Type B pancreatic cell (in vitro differentiated cells): ENCODE measurements at regions not wholly inside any gene's neighbourhood (a gene's known extent, or its start where the extent isn't known, plus 50 kb on each side); places are given as distances from the start of the nearest gene placed in this dataset.

ENCODE experiments used
- DNase-seq: peaks from one replicate; pipeline ENCODE4 v3.0.0; 2021; ENCODE audit warnings: mixed read lengths; ENCODE audit not compliant: unreplicated experiment; ENCODE audit errors: extremely low spot score
- H3K27ac Mint-ChIP-seq: 2 replicates; pipeline ENCODE4 v1.8.0; 2021; ENCODE audit warnings: mild to moderate bottlenecking, mixed read lengths
- H3K27me3 Mint-ChIP-seq: 2 replicates; pipeline ENCODE4 v1.8.0; 2021; ENCODE audit warnings: mixed read lengths
- H3K36me3 Mint-ChIP-seq: 2 replicates; pipeline ENCODE4 v1.8.0; 2021; ENCODE audit warnings: mixed read lengths
- H3K4me1 Mint-ChIP-seq: one replicate; pipeline ENCODE4 v1.8.0; 2021; ENCODE audit warnings: mixed read lengths; ENCODE audit not compliant: unreplicated experiment
- H3K4me3 Mint-ChIP-seq: 2 replicates; pipeline ENCODE4 v1.8.0; 2021; ENCODE audit warnings: mild to moderate bottlenecking, mixed read lengths
- H3K9me3 Mint-ChIP-seq: 2 replicates; pipeline ENCODE4 v1.8.0; 2021; ENCODE audit warnings: mixed read lengths
- CTCF ChIP-seq: fragments of 200-600 bp; sonication (generic); conservative IDR thresholded peaks from 2 replicates; pipeline ENCODE4 v1.5.0; 2021; ENCODE audit warnings: antibody characterized with exemption, mild to moderate bottlenecking

- Mint-ChIP-seq H3K27ac (no peak overlapping the region), H3K9me3 (no peaks in the 10 kb centered on the region), H3K4me1 (no peaks in the 10 kb centered on the region), H3K27me3 (no peaks in the 10 kb centered on the region), H3K4me3 (no peak overlapping the region), H3K36me3 (no peaks in the 10 kb centered on the region)
- DNase-seq: no peak
- TF ChIP-seq CTCF: no peak
Observed at GRCh38 chr18:78108554-78108953, 858.9 kb downstream of the GALR1 start.

GRCh38 chr18:78113136-78113939 lies 863.7 kb downstream of the GALR1 start:
- H3K27ac Mint-ChIP-seq: no peak overlapping the region
- no peaks in the 10 kb centered on the region for H3K27me3 Mint-ChIP-seq
- no peak for DNase-seq
- H3K4me3 Mint-ChIP-seq: no peak overlapping the region
- H3K4me1 Mint-ChIP-seq: no peaks in the 10 kb centered on the region
- H3K9me3 Mint-ChIP-seq: no peaks in the 10 kb centered on the region
- no peaks in the 10 kb centered on the region for H3K36me3 Mint-ChIP-seq
- no peak for TF ChIP-seq CTCF

- no peaks in the 10 kb centered on the region for H3K27me3 Mint-ChIP-seq
- H3K27ac Mint-ChIP-seq: no peak overlapping the region
- H3K4me1 Mint-ChIP-seq: no peaks in the 10 kb centered on the region
- no peaks in the 10 kb centered on the region for H3K9me3 Mint-ChIP-seq
- H3K4me3 Mint-ChIP-seq: no peak overlapping the region
- no peak for TF ChIP-seq CTCF
- H3K36me3 Mint-ChIP-seq: no peaks in the 10 kb centered on the region
- DNase-seq: no peak
Observed at GRCh38 chr18:78113940-78114251, 864.2 kb downstream of the GALR1 start.

- Mint-ChIP-seq H3K4me3 (no peak overlapping the region), H3K27ac (no peak overlapping the region), H3K4me1 (no peaks in the 10 kb centered on the region), H3K9me3 (no peaks in the 10 kb centered on the region), H3K27me3 (no peaks in the 10 kb centered on the region), H3K36me3 (no peaks in the 10 kb centered on the region)
- TF ChIP-seq CTCF: no peak
- no peak for DNase-seq
Observed at GRCh38 chr18:78115896-78116561, 863.6 kb upstream of the SALL3 start.

- peaks cover 17% of the 10 kb centered on the region for H3K4me1 Mint-ChIP-seq
- no peak overlapping the region for H3K4me3 Mint-ChIP-seq
- no peak for TF ChIP-seq CTCF
- H3K27ac Mint-ChIP-seq: no peak overlapping the region
- peaks cover 5% of the 10 kb centered on the region for H3K9me3 Mint-ChIP-seq
- no peaks in the 10 kb centered on the region for H3K36me3 Mint-ChIP-seq
- H3K27me3 Mint-ChIP-seq: peaks cover 7% of the 10 kb centered on the region
- DNase-seq: no peak
Observed at GRCh38 chr18:78123144-78123909, 856.3 kb upstream of the SALL3 start.
